CD8-positive, alpha-beta memory T cell (primary cell): ENCODE measurements at regions not wholly inside any gene's neighbourhood (a gene's known extent, or its start where the extent isn't known, plus 50 kb on each side); places are given as distances from the start of the nearest gene placed in this dataset.
"Not testable (repeated sequence)": the region's sequence is repeated elsewhere in the genome, so short reads cannot be mapped to it uniquely, and the experiment has no call there.

ENCODE experiments used
- CTCF ChIA-PET: fragments of 350-600 bp; sonication (Branson Sonifier 250); formaldehyde crosslinking; loops from one replicate; lab custom pipeline; 2021; ENCODE audit warnings: antibody characterized with exemption; lab: Charles Lee
- POLR2A ChIA-PET: fragments of 350-600 bp; sonication (Branson Sonifier 250); formaldehyde crosslinking; loops from one replicate; lab custom pipeline; 2021; ENCODE audit warnings: antibody characterized with exemption; lab: Charles Lee
- DNase-seq, 5 donors: peaks; one replicate each; pipeline versions ENCODE4 v3.0.0 to v3.0.0-alpha.2; 2020 to 2022; ENCODE audit warnings: mixed read lengths in 1 of 5
- H3K27ac ChIP-seq: one replicate; pipeline ENCODE4 v1.7.0; 2013; ENCODE audit warnings: low read depth, mild to moderate bottlenecking, low read length, moderate library complexity
- H3K27me3 ChIP-seq: 2 replicates; pipeline ENCODE4 v1.7.0; 2013; ENCODE audit warnings: low read length, mild to moderate bottlenecking; ENCODE audit not compliant: insufficient read depth, poor library complexity, severe bottlenecking
- H3K36me3 ChIP-seq: 2 replicates; pipeline ENCODE4 v1.7.0; 2013; ENCODE audit warnings: mild to moderate bottlenecking, low read length, moderate library complexity; ENCODE audit not compliant: insufficient read depth
- H3K4me1 ChIP-seq: 2 replicates; pipeline ENCODE4 v1.7.0; 2013; ENCODE audit warnings: mild to moderate bottlenecking, low read length, moderate library complexity; ENCODE audit not compliant: insufficient read depth
- H3K4me3 ChIP-seq: 2 replicates; pipeline ENCODE4 v1.7.0; 2013; ENCODE audit warnings: mild to moderate bottlenecking, low read length
- H3K9me3 ChIP-seq: 2 replicates; pipeline ENCODE4 v1.7.0; 2013; ENCODE audit warnings: mild to moderate bottlenecking, low read length
- H3K27ac Mint-ChIP-seq, 8 donors: one replicate each; pipeline ENCODE4 v1.8.0; 2020 to 2021; ENCODE audit warnings: mixed read lengths in 8 of 8, mild to moderate bottlenecking in 6 of 8, inconsistent platforms in 3 of 8, moderate library complexity in 3 of 8
- H3K27me3 Mint-ChIP-seq, 2 donors: one replicate each; pipeline ENCODE4 v1.8.0; 2020 to 2021; ENCODE audit warnings: mixed read lengths in 2 of 2, mild to moderate bottlenecking in 1 of 2, moderate library complexity in 1 of 2
- H3K36me3 Mint-ChIP-seq, 3 donors: one replicate each; pipeline ENCODE4 v1.8.0; 2020 to 2021; ENCODE audit warnings: mixed read lengths in 3 of 3, inconsistent platforms in 1 of 3, mild to moderate bottlenecking in 1 of 3
- H3K4me1 Mint-ChIP-seq, 3 donors: one replicate each; pipeline ENCODE4 v1.8.0; 2020 to 2021; ENCODE audit warnings: mixed read lengths in 3 of 3, inconsistent platforms in 1 of 3, mild to moderate bottlenecking in 1 of 3
- H3K4me3 Mint-ChIP-seq, 7 donors: one replicate each; pipeline ENCODE4 v1.8.0; 2020 to 2021; ENCODE audit warnings: mixed read lengths in 7 of 7, mild to moderate bottlenecking in 6 of 7, moderate library complexity in 4 of 7, inconsistent platforms in 2 of 7
- H3K9me3 Mint-ChIP-seq, 5 donors: one replicate each; pipeline ENCODE4 v1.8.0; 2020 to 2022; ENCODE audit warnings: mixed read lengths in 5 of 5, mild to moderate bottlenecking in 3 of 5, moderate library complexity in 2 of 5, inconsistent platforms in 1 of 5

DNA sequence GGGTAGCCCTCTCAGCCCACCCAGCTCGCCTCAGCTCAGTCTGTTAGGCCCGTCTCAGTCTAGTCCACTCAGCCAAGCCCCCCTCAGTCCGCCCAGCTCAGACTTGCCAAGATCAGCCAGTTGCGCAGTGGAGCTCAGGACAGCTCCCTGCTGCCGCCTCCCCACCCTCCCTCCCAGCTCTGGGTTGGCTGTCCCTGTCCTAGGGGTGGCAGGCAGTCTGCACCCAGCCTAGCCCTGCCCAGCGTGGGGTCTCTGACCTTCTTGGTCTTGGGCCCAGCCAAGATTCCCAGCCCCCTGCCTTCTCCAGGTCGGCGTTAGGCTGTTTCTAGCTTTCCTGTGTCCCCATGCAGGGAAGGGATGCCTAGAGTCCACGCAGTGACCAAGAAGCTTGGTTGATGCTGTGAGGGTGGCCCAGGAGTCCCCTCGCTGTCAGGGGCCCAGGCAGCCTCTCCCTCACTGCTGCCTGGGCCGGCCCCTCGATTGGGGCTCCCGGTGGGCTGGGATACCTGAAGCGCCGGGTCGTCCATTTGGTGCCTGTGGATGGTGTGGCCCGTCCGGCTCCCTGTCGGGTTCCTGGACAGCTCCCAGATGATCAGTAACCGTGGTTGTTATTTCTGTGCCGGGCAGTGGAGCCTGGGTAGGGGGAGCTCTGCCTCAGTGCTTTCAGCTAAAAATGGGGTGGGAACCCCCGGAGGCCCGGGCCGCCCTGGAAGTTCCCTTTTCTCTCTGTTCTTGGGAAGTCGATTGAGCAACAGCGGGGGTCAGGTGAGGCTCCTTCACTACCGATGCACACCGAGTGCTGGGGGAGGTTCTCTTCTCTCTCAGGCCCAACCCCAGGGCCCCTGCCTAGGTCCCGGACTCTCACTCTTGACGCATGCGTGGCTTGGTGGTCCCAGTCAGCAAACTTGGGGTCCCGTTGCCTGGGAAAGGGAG is 78.4 kb downstream of the TMEM121 start:
- H3K4me1 ChIP-seq, H3K4me1 Mint-ChIP-seq, H3K27me3 ChIP-seq, H3K9me3 Mint-ChIP-seq, POLR2A ChIA-PET, H3K4me3 ChIP-seq, H3K27me3 Mint-ChIP-seq, H3K27ac Mint-ChIP-seq, DNase-seq, H3K27ac ChIP-seq, H3K9me3 ChIP-seq, H3K4me3 Mint-ChIP-seq, CTCF ChIA-PET, H3K36me3 Mint-ChIP-seq, H3K36me3 ChIP-seq: not testable (repeated sequence)

GRCh38 chr14:105605464-105606304 is 79.3 kb downstream of the TMEM121 start:
- Histone ChIP-seq H3K4me3 (no peak overlapping the region), H3K27ac (no peak overlapping the region), H3K4me1 (no peaks in the 10 kb centered on the region), H3K9me3 (no peaks in the 10 kb centered on the region), H3K27me3 (no peaks in the 10 kb centered on the region), H3K36me3 (no peaks in the 10 kb centered on the region)
- no peak for DNase-seq
- Mint-ChIP-seq H3K4me3 (no peak overlapping the region), H3K4me1 (no peaks in the 10 kb centered on the region), H3K27ac (no peak overlapping the region), H3K27me3 (peaks cover 0 to 2% of the 10 kb centered on the region in 2 donors), H3K36me3 (no peaks in the 10 kb centered on the region), H3K9me3 (no peaks in the 10 kb centered on the region)
- POLR2A ChIA-PET, result no interaction called here
- CTCF ChIA-PET, result no interaction called here

DNA sequence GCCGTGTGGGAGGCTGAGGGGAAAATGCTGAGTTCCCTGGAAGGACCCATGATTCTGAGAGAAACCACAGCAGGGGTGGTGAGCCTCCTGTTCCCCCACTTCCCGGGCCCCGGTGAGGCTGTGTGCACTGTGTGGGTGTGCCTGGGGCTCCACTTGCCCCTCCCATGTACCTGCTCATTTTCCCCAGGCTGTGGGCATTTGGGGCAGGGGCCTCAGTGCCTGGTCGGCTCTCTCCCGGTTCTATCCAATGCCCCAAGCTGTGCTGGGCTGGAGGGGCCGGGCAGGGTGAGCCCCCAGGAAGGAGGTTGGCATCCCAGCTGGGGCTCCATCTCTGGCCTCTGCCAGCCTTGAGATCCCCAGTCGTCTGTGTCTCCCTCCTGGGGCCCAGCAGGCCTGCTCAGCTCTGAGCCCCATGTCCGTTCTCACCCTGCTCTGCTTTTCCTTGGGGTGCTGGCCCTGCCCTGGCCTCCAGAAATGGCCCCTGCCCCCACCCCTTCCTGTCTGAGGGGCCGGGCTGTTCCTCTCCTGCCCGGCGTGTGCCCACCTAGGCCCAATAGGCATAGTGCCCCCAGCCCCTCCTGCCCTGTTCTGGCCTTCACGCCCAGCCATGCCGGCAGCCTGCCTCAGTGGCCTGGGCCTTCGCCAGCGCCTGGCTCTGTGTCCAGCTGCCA is 80.1 kb downstream of the TMEM121 start:
- H3K4me3 Mint-ChIP-seq, H3K36me3 Mint-ChIP-seq, POLR2A ChIA-PET, H3K9me3 Mint-ChIP-seq, H3K27me3 Mint-ChIP-seq, H3K4me1 Mint-ChIP-seq, H3K4me3 ChIP-seq, H3K9me3 ChIP-seq, DNase-seq, CTCF ChIA-PET, H3K4me1 ChIP-seq, H3K36me3 ChIP-seq, H3K27ac Mint-ChIP-seq, H3K27me3 ChIP-seq, H3K27ac ChIP-seq: not testable (repeated sequence)

DNA sequence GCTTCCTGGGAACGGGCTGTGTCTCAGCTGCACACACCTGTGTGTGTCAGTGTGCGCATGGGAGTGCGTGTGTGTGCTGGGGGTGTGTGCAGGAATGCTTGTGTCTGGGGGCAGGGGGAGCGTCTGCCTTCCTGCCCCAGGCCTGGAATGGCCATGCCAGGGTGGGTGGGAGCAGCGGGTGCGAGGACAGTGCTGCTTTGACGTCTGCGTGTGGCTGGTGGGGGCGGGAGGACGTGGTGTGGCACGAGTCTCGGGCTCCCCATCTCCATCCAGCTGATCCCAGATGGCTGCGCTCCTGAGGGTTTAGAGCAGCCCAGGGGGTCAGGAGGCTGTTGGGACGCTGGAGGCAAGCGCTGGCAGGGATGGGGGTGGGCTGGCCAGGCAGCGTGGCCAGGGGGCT is 80.6 kb downstream of the TMEM121 start:
- H3K4me3 Mint-ChIP-seq, H3K9me3 ChIP-seq, CTCF ChIA-PET, H3K27ac Mint-ChIP-seq, H3K27me3 Mint-ChIP-seq, H3K36me3 Mint-ChIP-seq, DNase-seq, H3K4me1 Mint-ChIP-seq, H3K27me3 ChIP-seq, POLR2A ChIA-PET, H3K36me3 ChIP-seq, H3K4me3 ChIP-seq, H3K4me1 ChIP-seq, H3K27ac ChIP-seq, H3K9me3 Mint-ChIP-seq: not testable (repeated sequence)

GRCh38 chr14:105614987-105615386 is 88.6 kb downstream of the TMEM121 start:
- H3K9me3 ChIP-seq, H3K36me3 Mint-ChIP-seq, H3K4me3 Mint-ChIP-seq, POLR2A ChIA-PET, H3K4me1 Mint-ChIP-seq, H3K36me3 ChIP-seq, CTCF ChIA-PET, H3K27ac Mint-ChIP-seq, H3K4me1 ChIP-seq, H3K9me3 Mint-ChIP-seq, DNase-seq, H3K27me3 ChIP-seq, H3K27ac ChIP-seq, H3K4me3 ChIP-seq: not testable (repeated sequence)
- H3K27me3 Mint-ChIP-seq, result peaks cover 7 to 26% of the 10 kb centered on the region in 2 donors

- H3K9me3 ChIP-seq, H3K36me3 ChIP-seq, H3K4me3 ChIP-seq, H3K27ac Mint-ChIP-seq, H3K4me1 Mint-ChIP-seq, H3K4me3 Mint-ChIP-seq, H3K4me1 ChIP-seq, H3K27ac ChIP-seq, POLR2A ChIA-PET, H3K36me3 Mint-ChIP-seq, H3K9me3 Mint-ChIP-seq, H3K27me3 ChIP-seq, CTCF ChIA-PET, DNase-seq: not testable (repeated sequence)
- H3K27me3 Mint-ChIP-seq, result peaks cover 7 to 26% of the 10 kb centered on the region in 2 donors
Measured at GRCh38 chr14:105615986-105616801, 89.8 kb downstream of the TMEM121 start.

- no peak for DNase-seq
- no peaks in the 10 kb centered on the region for H3K27me3 ChIP-seq
- peaks cover 0 to 2% (median 0%) of the 10 kb centered on the region in 3 donors for H3K36me3 Mint-ChIP-seq
- ChIA-PET CTCF (no interaction called here), POLR2A (no interaction called here)
- no peaks in the 10 kb centered on the region for H3K4me1 ChIP-seq
- no peak overlapping the region for H3K4me3 Mint-ChIP-seq
- no peak overlapping the region for H3K4me3 ChIP-seq
- H3K4me1 Mint-ChIP-seq, result no peaks in the 10 kb centered on the region
- H3K27ac Mint-ChIP-seq, result no peak overlapping the region
- H3K27ac ChIP-seq, result no peak overlapping the region
- no peaks in the 10 kb centered on the region for H3K36me3 ChIP-seq
- H3K27me3 Mint-ChIP-seq, result peaks cover 7 to 22% of the 10 kb centered on the region in 2 donors
- no peaks in the 10 kb centered on the region for H3K9me3 Mint-ChIP-seq
- no peaks in the 10 kb centered on the region for H3K9me3 ChIP-seq
Measured at GRCh38 chr14:105616802-105617192, 90.4 kb downstream of the TMEM121 start.
